ENCODE measurements at regions not wholly inside any gene's neighbourhood (a gene's known extent, or its start where the extent isn't known, plus 50 kb on each side); places are given as distances from the start of the nearest gene placed in this dataset.
"Not testable (repeated sequence)": the region's sequence is repeated elsewhere in the genome, so short reads cannot be mapped to it uniquely, and the experiment has no call there.

DNA sequence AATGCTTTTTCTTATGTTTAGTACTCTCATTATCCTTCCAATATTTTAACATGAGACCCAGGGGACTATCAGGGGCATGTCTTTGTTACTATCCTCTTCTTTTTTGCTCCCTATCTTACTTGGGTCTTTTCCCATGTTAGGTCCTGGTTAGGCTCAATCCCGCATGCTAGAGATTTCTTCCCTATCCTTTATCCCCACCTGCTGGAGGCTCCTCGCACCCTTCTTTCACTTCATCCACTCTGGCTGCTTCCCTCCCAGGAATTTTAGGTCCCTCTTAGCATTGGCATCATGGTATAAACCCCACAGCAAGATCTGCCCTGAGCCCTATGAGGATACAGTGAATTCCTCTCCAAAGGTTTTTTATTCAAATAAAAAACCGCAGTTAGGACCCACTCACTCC lies 567.3 kb downstream of the ANKRD30B start:
- TF ChIP-seq, protein P1, sequence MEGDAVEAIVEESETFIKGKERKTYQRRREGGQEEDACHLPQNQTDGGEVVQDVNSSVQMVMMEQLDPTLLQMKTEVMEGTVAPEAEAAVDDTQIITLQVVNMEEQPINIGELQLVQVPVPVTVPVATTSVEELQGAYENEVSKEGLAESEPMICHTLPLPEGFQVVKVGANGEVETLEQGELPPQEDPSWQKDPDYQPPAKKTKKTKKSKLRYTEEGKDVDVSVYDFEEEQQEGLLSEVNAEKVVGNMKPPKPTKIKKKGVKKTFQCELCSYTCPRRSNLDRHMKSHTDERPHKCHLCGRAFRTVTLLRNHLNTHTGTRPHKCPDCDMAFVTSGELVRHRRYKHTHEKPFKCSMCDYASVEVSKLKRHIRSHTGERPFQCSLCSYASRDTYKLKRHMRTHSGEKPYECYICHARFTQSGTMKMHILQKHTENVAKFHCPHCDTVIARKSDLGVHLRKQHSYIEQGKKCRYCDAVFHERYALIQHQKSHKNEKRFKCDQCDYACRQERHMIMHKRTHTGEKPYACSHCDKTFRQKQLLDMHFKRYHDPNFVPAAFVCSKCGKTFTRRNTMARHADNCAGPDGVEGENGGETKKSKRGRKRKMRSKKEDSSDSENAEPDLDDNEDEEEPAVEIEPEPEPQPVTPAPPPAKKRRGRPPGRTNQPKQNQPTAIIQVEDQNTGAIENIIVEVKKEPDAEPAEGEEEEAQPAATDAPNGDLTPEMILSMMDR (conservative IDR thresholded peaks at IDR 0.05; ENCODE audit: low read depth, low read length): peak; percentile 40; the same call in 1 of the 2 replicates
- CTCF ChIA-PET; H3K79me2 ChIP-seq (ENCODE audit: low read length); intact Hi-C loops (cut with micrococcal nuclease); H3K9me2 ChIP-seq (replicated peaks; ENCODE audit: low read length); H2AFZ ChIP-seq (ENCODE audit: low read length); H3F3A ChIP-seq (ENCODE audit: low read length, unreplicated experiment); H3K27me3 ChIP-seq (ENCODE audit: low read length); ATAC-seq; H3K9ac ChIP-seq (ENCODE audit: low read length); BruUV-seq (replicated peaks); POLR2A ChIA-PET (ENCODE audit: unreplicated experiment); H3K4me2 ChIP-seq (ENCODE audit: low read length); H4K20me1 ChIP-seq (ENCODE audit: low read length); H3K9me3 ChIP-seq (ENCODE audit: low read length); H3K27ac ChIP-seq (ENCODE audit: low read length); H3K36me3 ChIP-seq (ENCODE audit: low read depth, low read length); H3K4me1 ChIP-seq (ENCODE audit: insufficient read depth, low read length); H3K4me3 ChIP-seq (ENCODE audit: low read length): not testable (repeated sequence)
- peak; percentile 41 for DNase-seq

DNA sequence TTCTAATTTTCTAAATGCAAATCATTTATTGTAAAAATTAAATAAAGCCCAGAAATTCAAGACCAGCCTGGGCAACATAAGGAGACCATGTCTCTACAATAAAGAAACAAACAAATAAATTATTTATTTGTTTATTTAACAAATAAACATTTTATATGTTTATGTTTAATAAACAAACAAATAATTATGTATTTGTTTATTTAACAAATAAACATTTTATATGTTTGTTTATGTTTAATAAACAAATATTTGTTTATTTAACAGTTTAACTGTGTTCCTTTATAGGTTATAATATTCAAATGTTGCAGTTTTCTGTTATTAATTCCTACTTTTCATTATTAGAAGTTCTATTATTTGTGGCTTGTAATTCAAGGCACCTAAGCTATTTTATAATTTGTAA lies 570.7 kb downstream of the ANKRD30B start:
- H3K4me3 ChIP-seq (ENCODE audit: low read length); H3K9me2 ChIP-seq (replicated peaks; ENCODE audit: low read length); H4K20me1 ChIP-seq (ENCODE audit: low read length); POLR2A ChIA-PET (ENCODE audit: unreplicated experiment); H3K27me3 ChIP-seq (ENCODE audit: low read length); H3K9me3 ChIP-seq (ENCODE audit: low read length); H3K79me2 ChIP-seq (ENCODE audit: low read length); intact Hi-C loops (cut with micrococcal nuclease); H3K4me1 ChIP-seq (ENCODE audit: insufficient read depth, low read length); H3K9ac ChIP-seq (ENCODE audit: low read length); BruUV-seq (replicated peaks); CTCF ChIA-PET; ATAC-seq; H3F3A ChIP-seq (ENCODE audit: low read length, unreplicated experiment); H3K36me3 ChIP-seq (ENCODE audit: low read depth, low read length); H3K4me2 ChIP-seq (ENCODE audit: low read length); H2AFZ ChIP-seq (ENCODE audit: low read length); DNase-seq; H3K27ac ChIP-seq (ENCODE audit: low read length): not testable (repeated sequence)

DNA sequence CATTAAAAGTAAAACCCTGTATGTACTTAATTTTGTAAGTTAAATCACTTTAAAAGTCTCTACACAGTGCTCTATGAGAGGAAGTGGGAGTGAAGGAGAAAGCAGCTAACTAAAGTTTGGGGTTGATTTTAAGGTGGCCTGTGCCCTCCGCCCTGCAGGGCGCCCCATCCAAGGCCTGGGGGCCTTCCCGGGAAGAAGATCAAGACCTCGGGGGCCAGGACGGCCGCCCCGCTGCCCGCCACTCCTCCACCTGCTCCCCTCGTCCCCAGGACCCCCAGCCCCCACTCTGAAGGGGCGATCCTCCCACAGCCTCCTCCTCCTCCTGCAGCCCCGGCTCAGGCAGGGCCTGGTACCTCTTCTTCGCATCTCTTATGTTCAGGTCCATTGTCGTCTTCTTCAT lies 581.7 kb downstream of the ANKRD30B start:
- H3K36me3 ChIP-seq (ENCODE audit: low read depth, low read length); intact Hi-C loops (cut with micrococcal nuclease); H3K9me3 ChIP-seq (ENCODE audit: low read length); H3K4me2 ChIP-seq (ENCODE audit: low read length); H2AFZ ChIP-seq (ENCODE audit: low read length); H3K9ac ChIP-seq (ENCODE audit: low read length); H3F3A ChIP-seq (ENCODE audit: low read length, unreplicated experiment); CTCF ChIA-PET; H3K27me3 ChIP-seq (ENCODE audit: low read length); POLR2A ChIA-PET (ENCODE audit: unreplicated experiment); H3K4me3 ChIP-seq (ENCODE audit: low read length); H3K4me1 ChIP-seq (ENCODE audit: insufficient read depth, low read length); DNase-seq; BruUV-seq (replicated peaks); ATAC-seq; H4K20me1 ChIP-seq (ENCODE audit: low read length); H3K79me2 ChIP-seq (ENCODE audit: low read length); H3K27ac ChIP-seq (ENCODE audit: low read length); H3K9me2 ChIP-seq (replicated peaks; ENCODE audit: low read length): not testable (repeated sequence)

DNA sequence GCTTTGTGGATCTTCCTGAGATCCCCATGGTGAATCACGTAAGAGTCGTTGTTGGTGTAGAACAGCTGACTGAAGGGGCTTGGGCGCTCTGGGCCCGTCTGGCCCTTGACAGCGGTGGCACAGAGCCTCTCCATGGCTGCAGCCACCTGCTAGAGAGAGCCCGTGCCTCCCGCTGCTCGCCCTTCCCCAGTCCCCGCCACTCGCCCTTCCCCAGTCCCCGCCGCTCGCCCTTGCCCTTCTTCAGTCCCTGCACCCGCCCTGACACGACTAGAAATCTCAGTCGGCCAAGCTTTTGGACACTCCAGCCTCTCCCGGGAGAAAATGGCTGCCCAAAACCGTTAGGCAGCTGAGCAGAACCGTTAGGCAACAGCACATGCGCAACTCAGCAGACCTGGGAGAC lies 582.2 kb downstream of the ANKRD30B start:
- H3K27ac ChIP-seq (ENCODE audit: low read length); H3K9me2 ChIP-seq (replicated peaks; ENCODE audit: low read length); H2AFZ ChIP-seq (ENCODE audit: low read length); POLR2A ChIA-PET (ENCODE audit: unreplicated experiment); BruUV-seq (replicated peaks); H4K20me1 ChIP-seq (ENCODE audit: low read length); intact Hi-C loops (cut with micrococcal nuclease); H3K4me2 ChIP-seq (ENCODE audit: low read length); H3K27me3 ChIP-seq (ENCODE audit: low read length); H3K79me2 ChIP-seq (ENCODE audit: low read length); DNase-seq; H3K4me1 ChIP-seq (ENCODE audit: insufficient read depth, low read length); ATAC-seq; H3F3A ChIP-seq (ENCODE audit: low read length, unreplicated experiment); H3K4me3 ChIP-seq (ENCODE audit: low read length); H3K36me3 ChIP-seq (ENCODE audit: low read depth, low read length); CTCF ChIA-PET; H3K9me3 ChIP-seq (ENCODE audit: low read length); H3K9ac ChIP-seq (ENCODE audit: low read length): not testable (repeated sequence)

DNA sequence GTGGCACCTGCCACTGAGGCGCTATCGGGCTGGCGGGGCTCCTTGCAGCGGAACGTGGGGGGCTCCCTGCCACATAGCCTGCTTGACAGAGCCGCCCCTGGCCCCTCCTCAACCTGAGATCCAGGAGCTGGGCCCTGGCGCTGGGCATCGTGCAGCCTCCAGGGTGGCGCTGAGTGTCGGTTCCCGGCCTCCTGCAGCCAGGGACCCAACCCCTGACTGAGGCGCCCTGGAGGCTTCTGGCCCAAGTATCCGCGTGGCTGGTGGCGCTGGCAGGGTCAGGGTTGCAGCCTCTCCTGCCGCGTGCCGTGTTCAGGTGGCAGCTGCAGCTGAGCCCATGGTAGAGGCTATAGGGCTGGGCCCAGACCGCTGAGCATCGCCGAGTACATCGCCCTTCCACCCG lies 582.6 kb downstream of the ANKRD30B start:
- H4K20me1 ChIP-seq (ENCODE audit: low read length); H3K9me3 ChIP-seq (ENCODE audit: low read length); ATAC-seq; H3K9me2 ChIP-seq (replicated peaks; ENCODE audit: low read length); POLR2A ChIA-PET (ENCODE audit: unreplicated experiment); H2AFZ ChIP-seq (ENCODE audit: low read length); H3K4me2 ChIP-seq (ENCODE audit: low read length); H3K9ac ChIP-seq (ENCODE audit: low read length); H3K36me3 ChIP-seq (ENCODE audit: low read depth, low read length); CTCF ChIA-PET; H3K27me3 ChIP-seq (ENCODE audit: low read length); H3K4me3 ChIP-seq (ENCODE audit: low read length); intact Hi-C loops (cut with micrococcal nuclease); H3K4me1 ChIP-seq (ENCODE audit: insufficient read depth, low read length); H3K27ac ChIP-seq (ENCODE audit: low read length); BruUV-seq (replicated peaks); H3K79me2 ChIP-seq (ENCODE audit: low read length); DNase-seq; H3F3A ChIP-seq (ENCODE audit: low read length, unreplicated experiment): not testable (repeated sequence)

DNA sequence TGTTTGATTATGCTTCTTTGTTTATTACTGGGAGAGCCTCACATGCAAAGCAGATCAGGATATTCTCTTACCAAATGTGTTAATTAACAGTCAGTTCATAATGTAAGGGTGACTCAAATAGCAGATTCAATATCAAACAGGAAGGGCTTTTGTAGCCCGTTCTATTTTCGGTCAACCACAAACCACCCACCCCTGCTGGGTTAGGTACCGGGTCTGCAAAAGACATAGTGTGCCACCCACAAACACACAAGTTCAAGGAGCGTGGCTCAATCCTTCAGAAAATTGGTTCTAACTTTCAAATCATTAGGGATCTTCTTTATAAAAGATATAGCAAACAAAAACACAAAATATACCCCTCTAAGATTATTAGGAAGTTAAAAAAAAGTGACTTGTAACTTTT lies 627.7 kb downstream of the ANKRD30B start:
- H3K27ac ChIP-seq (ENCODE audit: low read length); DNase-seq; H3K79me2 ChIP-seq (ENCODE audit: low read length); H2AFZ ChIP-seq (ENCODE audit: low read length); POLR2A ChIA-PET (ENCODE audit: unreplicated experiment); H3K9ac ChIP-seq (ENCODE audit: low read length); H4K20me1 ChIP-seq (ENCODE audit: low read length); intact Hi-C loops (cut with micrococcal nuclease); H3K9me3 ChIP-seq (ENCODE audit: low read length); BruUV-seq (replicated peaks); H3K9me2 ChIP-seq (replicated peaks; ENCODE audit: low read length); ATAC-seq; H3K4me1 ChIP-seq (ENCODE audit: insufficient read depth, low read length); CTCF ChIA-PET; H3K36me3 ChIP-seq (ENCODE audit: low read depth, low read length); H3K4me2 ChIP-seq (ENCODE audit: low read length); H3K4me3 ChIP-seq (ENCODE audit: low read length); H3F3A ChIP-seq (ENCODE audit: low read length, unreplicated experiment); H3K27me3 ChIP-seq (ENCODE audit: low read length): not testable (repeated sequence)

Measured in PC-3 (cell line).